ENCODE measurements at regions not wholly inside any gene's neighbourhood (a gene's known extent, or its start where the extent isn't known, plus 50 kb on each side); places are given as distances from the start of the nearest gene placed in this dataset.

DNA sequence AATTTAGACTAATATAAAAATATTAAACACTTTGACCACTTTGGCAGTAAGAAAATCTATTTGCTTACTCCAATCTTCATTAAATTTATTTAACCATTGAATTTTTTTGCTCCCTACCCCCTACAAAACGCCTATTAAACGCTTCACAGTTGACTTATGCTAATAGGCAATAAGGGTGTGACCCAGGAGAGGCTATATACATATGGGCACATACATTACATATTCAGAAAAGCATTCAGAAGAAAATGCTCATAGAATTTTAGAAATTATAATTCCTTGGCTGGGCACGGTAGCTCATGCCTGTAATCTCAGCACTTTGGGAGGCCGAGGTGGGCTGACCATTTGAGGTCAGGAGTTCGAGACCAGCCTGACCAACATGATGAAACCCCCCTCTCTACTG is 95.6 kb upstream of the STARD13 start:
- ChIA-PET POLR2A (no interaction called here), CTCF (no interaction called here)
- no peaks in the 10 kb centered on the region for H3K27me3 ChIP-seq (ENCODE audit: control insufficient read depth, insufficient read depth, low read length)
- no peaks in the 10 kb centered on the region for H3K36me3 ChIP-seq (ENCODE audit: control insufficient read depth, insufficient read depth, low read length)
- no peaks in the 10 kb centered on the region for H3K9me3 ChIP-seq (ENCODE audit: control insufficient read depth, insufficient read depth, low read depth, low read length)
- intact Hi-C loops (cut with micrococcal nuclease; ENCODE audit: unreplicated experiment) (no loop called here), in situ Hi-C loops (cut with HindIII; ENCODE audit: low pct_unique_long_range_greater_than_20kb, low sequenced_read_pairs) (no loop called here)
- TF ChIP-seq SIN3A (IDR thresholded peaks at IDR 0.05; ENCODE audit: borderline replicate concordance, insufficient read depth, low read depth, low read length) (no peak), TCF7L2 (IDR thresholded peaks at IDR 0.05; ENCODE audit: low read depth, low read length) (no peak), POLR2AphosphoS5 (IDR thresholded peaks at IDR 0.05; ENCODE audit: low read depth, low read length) (no peak)
- TF ChIP-seq, protein P1, sequence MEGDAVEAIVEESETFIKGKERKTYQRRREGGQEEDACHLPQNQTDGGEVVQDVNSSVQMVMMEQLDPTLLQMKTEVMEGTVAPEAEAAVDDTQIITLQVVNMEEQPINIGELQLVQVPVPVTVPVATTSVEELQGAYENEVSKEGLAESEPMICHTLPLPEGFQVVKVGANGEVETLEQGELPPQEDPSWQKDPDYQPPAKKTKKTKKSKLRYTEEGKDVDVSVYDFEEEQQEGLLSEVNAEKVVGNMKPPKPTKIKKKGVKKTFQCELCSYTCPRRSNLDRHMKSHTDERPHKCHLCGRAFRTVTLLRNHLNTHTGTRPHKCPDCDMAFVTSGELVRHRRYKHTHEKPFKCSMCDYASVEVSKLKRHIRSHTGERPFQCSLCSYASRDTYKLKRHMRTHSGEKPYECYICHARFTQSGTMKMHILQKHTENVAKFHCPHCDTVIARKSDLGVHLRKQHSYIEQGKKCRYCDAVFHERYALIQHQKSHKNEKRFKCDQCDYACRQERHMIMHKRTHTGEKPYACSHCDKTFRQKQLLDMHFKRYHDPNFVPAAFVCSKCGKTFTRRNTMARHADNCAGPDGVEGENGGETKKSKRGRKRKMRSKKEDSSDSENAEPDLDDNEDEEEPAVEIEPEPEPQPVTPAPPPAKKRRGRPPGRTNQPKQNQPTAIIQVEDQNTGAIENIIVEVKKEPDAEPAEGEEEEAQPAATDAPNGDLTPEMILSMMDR (IDR thresholded peaks at IDR 0.05), result no peak
- TF ChIP-seq, protein P2, sequence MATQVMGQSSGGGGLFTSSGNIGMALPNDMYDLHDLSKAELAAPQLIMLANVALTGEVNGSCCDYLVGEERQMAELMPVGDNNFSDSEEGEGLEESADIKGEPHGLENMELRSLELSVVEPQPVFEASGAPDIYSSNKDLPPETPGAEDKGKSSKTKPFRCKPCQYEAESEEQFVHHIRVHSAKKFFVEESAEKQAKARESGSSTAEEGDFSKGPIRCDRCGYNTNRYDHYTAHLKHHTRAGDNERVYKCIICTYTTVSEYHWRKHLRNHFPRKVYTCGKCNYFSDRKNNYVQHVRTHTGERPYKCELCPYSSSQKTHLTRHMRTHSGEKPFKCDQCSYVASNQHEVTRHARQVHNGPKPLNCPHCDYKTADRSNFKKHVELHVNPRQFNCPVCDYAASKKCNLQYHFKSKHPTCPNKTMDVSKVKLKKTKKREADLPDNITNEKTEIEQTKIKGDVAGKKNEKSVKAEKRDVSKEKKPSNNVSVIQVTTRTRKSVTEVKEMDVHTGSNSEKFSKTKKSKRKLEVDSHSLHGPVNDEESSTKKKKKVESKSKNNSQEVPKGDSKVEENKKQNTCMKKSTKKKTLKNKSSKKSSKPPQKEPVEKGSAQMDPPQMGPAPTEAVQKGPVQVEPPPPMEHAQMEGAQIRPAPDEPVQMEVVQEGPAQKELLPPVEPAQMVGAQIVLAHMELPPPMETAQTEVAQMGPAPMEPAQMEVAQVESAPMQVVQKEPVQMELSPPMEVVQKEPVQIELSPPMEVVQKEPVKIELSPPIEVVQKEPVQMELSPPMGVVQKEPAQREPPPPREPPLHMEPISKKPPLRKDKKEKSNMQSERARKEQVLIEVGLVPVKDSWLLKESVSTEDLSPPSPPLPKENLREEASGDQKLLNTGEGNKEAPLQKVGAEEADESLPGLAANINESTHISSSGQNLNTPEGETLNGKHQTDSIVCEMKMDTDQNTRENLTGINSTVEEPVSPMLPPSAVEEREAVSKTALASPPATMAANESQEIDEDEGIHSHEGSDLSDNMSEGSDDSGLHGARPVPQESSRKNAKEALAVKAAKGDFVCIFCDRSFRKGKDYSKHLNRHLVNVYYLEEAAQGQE (IDR thresholded peaks at IDR 0.05; ENCODE audit: insufficient read depth in 1 of 2, low read depth in 2 of 2, low read length in 1 of 2), result no peak
- no TSS peak for BruUV-seq (replicated peaks)
- ATAC-seq (no peak), DNase-seq (ENCODE audit: low read depth, low spot score) (no peak)
- no peaks in the 10 kb centered on the region for H3K4me1 ChIP-seq (ENCODE audit: control insufficient read depth, insufficient read depth, low read length)
- H3K4me3 ChIP-seq (ENCODE audit: low read depth in 2 of 2, low read length in 2 of 2), result no peak overlapping the region
- no peak overlapping the region for H3K27ac ChIP-seq (ENCODE audit: low read length)

DNA sequence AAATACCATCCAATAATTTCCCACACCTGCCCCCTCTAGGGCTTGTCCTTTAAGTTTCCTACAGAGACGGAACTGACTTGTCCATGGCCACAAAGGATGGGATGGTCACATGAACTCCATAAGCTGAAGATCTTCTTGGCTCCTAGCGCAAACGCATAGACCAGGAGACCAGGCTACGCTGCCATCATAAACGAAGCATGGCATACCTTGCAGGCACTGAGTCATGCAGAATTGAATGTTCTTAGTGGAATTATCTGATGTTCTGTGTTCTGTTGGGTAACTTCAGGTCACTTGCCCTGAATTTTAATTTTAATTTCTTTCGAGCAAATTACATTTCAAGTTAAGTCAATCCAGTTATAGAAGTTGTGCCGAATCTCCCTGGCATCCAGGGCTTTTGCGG is 96.4 kb upstream of the STARD13 start:
- H3K27ac ChIP-seq (ENCODE audit: low read length), result no peak overlapping the region
- no peaks in the 10 kb centered on the region for H3K9me3 ChIP-seq (ENCODE audit: control insufficient read depth, insufficient read depth, low read depth, low read length)
- intact Hi-C loops (cut with micrococcal nuclease; ENCODE audit: unreplicated experiment) (no loop called here), in situ Hi-C loops (cut with HindIII; ENCODE audit: low pct_unique_long_range_greater_than_20kb, low sequenced_read_pairs) (no loop called here)
- no peaks in the 10 kb centered on the region for H3K4me1 ChIP-seq (ENCODE audit: control insufficient read depth, insufficient read depth, low read length)
- H3K36me3 ChIP-seq (ENCODE audit: control insufficient read depth, insufficient read depth, low read length), result no peaks in the 10 kb centered on the region
- TF ChIP-seq SIN3A (IDR thresholded peaks at IDR 0.05; ENCODE audit: borderline replicate concordance, insufficient read depth, low read depth, low read length) (no peak), POLR2AphosphoS5 (IDR thresholded peaks at IDR 0.05; ENCODE audit: low read depth, low read length) (no peak), TCF7L2 (IDR thresholded peaks at IDR 0.05; ENCODE audit: low read depth, low read length) (no peak)
- TF ChIP-seq, protein P2 (IDR thresholded peaks at IDR 0.05; ENCODE audit: insufficient read depth in 1 of 2, low read depth in 2 of 2, low read length in 1 of 2), result no peak
- TF ChIP-seq, protein P1 (IDR thresholded peaks at IDR 0.05), result no peak
- ChIA-PET CTCF (no interaction called here), POLR2A (no interaction called here)
- no peak for DNase-seq (ENCODE audit: low read depth, low spot score)
- no peak for ATAC-seq
- no peak overlapping the region for H3K4me3 ChIP-seq (ENCODE audit: low read depth in 2 of 2, low read length in 2 of 2)
- no TSS peak for BruUV-seq (replicated peaks)
- no peaks in the 10 kb centered on the region for H3K27me3 ChIP-seq (ENCODE audit: control insufficient read depth, insufficient read depth, low read length)

Measured in Panc1 (cell line).